Loucy (cell line): ENCODE measurements at regions not wholly inside any gene's neighbourhood (a gene's known extent, or its start where the extent isn't known, plus 50 kb on each side); places are given as distances from the start of the nearest gene placed in this dataset.

Source experiments
- H2AFZ ChIP-seq: fragments of 200-600 bp; sonication (generic); 2 replicates; pipeline ENCODE4 v1.6.0; 2016; ENCODE audit warnings: antibody characterized with exemption, mild to moderate bottlenecking, low read length, moderate library complexity
- H3F3A ChIP-seq: fragments of 200-600 bp; 2 replicates; pipeline ENCODE4 v1.6.0; 2016; ENCODE audit warnings: antibody characterized with exemption, low read depth, mild to moderate bottlenecking
- H3K27me3 ChIP-seq: fragments of 200-600 bp; sonication (generic); 2 replicates; pipeline ENCODE4 v1.6.1; 2014; ENCODE audit warnings: low read length, mild to moderate bottlenecking; ENCODE audit not compliant: insufficient read depth, poor library complexity, severe bottlenecking
- H3K36me3 ChIP-seq: fragments of 200-600 bp; sonication (generic); 2 replicates; pipeline ENCODE4 v1.6.1; 2016; ENCODE audit warnings: low read length; ENCODE audit not compliant: insufficient read depth
- H3K4me1 ChIP-seq: fragments of 200-600 bp; sonication (generic); 2 replicates; pipeline ENCODE4 v1.5.1; 2014; ENCODE audit warnings: low read length, mild to moderate bottlenecking; ENCODE audit not compliant: insufficient read depth, poor library complexity, severe bottlenecking
- H3K4me2 ChIP-seq: fragments of 200-600 bp; sonication (generic); 2 replicates; pipeline ENCODE4 v1.6.0; 2014; ENCODE audit warnings: antibody characterized with exemption, low read length, low read depth, mild to moderate bottlenecking; ENCODE audit not compliant: poor library complexity, severe bottlenecking
- H3K4me3 ChIP-seq: fragments of 200-600 bp; sonication (generic); 2 replicates; pipeline ENCODE4 v1.5.1; 2014; ENCODE audit warnings: low read length, mild to moderate bottlenecking, mixed read lengths; ENCODE audit not compliant: poor library complexity, severe bottlenecking
- H3K79me2 ChIP-seq: fragments of 200-600 bp; sonication (generic); 2 replicates; pipeline ENCODE4 v1.6.1; 2014; ENCODE audit warnings: low read length; ENCODE audit not compliant: insufficient read depth
- H3K9ac ChIP-seq: fragments of 200-600 bp; sonication (generic); 2 replicates; pipeline ENCODE4 v1.6.0; 2014; ENCODE audit warnings: mild to moderate bottlenecking, low read depth, low read length, moderate library complexity; ENCODE audit not compliant: poor library complexity, severe bottlenecking
- H3K9me2 ChIP-seq: fragments of 200-600 bp; sonication (generic); replicated peaks from 2 replicates; pipeline ENCODE4 v1.6.1; 2016; ENCODE audit warnings: low read depth, low read length, mixed read lengths
- H3K9me3 ChIP-seq: fragments of 200-600 bp; sonication (generic); 2 replicates; pipeline ENCODE4 v1.6.1; 2014; ENCODE audit warnings: mild to moderate bottlenecking, antibody characterized with exemption, low read length, low read depth; ENCODE audit not compliant: insufficient read depth
- H4K20me1 ChIP-seq: fragments of 200-600 bp; sonication (generic); 2 replicates; pipeline ENCODE4 v1.6.0; 2014; ENCODE audit warnings: antibody characterized with exemption, low read length, mild to moderate bottlenecking; ENCODE audit not compliant: insufficient read depth, poor library complexity, severe bottlenecking
- EZH2phosphoT487 ChIP-seq: fragments of 200-600 bp; IDR thresholded peaks from 2 replicates; pipeline ENCODE4 v1.6.1; 2018; ENCODE audit warnings: antibody characterized with exemption, mild to moderate bottlenecking, moderate library complexity, borderline replicate concordance
- TF ChIP-seq, protein P1 (sequence below): fragments of 200-600 bp; sonication (generic); conservative IDR thresholded peaks from 2 replicates; pipeline ENCODE4 v1.5.1; 2014; ENCODE audit warnings: mild to moderate bottlenecking, antibody characterized with exemption, low read length

DNA sequence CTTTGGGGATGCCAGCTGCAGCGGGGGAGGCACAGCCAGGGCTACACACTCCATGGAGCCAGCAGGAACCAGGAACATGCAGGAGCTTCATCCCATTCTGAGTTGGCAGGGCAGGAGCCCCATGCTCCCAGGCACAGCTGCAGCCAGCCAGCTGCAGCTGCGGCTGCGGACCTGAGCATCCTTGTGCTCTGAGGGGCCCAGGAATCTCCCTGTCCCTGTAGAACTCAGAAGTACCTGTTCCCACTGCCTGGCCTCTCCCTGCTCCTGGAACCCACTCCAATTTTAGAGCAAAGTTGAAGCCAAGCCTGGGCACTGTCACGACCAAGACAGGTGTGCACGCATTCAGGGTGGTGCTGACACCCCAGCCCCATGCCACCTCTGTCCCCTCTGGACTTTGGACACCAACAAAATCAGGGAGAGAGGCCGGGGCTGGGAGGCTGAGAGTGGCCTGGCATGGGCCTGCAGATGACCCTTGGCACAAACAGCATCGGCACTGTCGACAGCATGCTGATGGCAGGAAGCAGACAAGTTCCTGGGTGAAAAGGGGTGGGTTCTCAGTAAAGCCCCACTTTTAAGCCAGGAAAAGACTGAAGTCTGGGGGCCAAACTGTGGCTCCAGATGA lies 257.3 kb upstream of the LRFN5 start:
- TF ChIP-seq EZH2phosphoT487 = no peak
- TF ChIP-seq, protein P1, sequence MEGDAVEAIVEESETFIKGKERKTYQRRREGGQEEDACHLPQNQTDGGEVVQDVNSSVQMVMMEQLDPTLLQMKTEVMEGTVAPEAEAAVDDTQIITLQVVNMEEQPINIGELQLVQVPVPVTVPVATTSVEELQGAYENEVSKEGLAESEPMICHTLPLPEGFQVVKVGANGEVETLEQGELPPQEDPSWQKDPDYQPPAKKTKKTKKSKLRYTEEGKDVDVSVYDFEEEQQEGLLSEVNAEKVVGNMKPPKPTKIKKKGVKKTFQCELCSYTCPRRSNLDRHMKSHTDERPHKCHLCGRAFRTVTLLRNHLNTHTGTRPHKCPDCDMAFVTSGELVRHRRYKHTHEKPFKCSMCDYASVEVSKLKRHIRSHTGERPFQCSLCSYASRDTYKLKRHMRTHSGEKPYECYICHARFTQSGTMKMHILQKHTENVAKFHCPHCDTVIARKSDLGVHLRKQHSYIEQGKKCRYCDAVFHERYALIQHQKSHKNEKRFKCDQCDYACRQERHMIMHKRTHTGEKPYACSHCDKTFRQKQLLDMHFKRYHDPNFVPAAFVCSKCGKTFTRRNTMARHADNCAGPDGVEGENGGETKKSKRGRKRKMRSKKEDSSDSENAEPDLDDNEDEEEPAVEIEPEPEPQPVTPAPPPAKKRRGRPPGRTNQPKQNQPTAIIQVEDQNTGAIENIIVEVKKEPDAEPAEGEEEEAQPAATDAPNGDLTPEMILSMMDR = no peak
- no peaks in the 10 kb centered on the region for H3K9me2 ChIP-seq
- H2AFZ ChIP-seq = no peak overlapping the region
- no peaks in the 10 kb centered on the region; the same call in 1 of the 2 replicates for H3K9me3 ChIP-seq
- H3K27me3 ChIP-seq = no peaks in the 10 kb centered on the region
- no peaks in the 10 kb centered on the region for H3K79me2 ChIP-seq
- H3K9ac ChIP-seq = no peak overlapping the region
- no peaks in the 10 kb centered on the region for H3F3A ChIP-seq
- H4K20me1 ChIP-seq = no peaks in the 10 kb centered on the region
- H3K36me3 ChIP-seq = no peaks in the 10 kb centered on the region
- H3K4me1 ChIP-seq = no peaks in the 10 kb centered on the region
- no peak overlapping the region for H3K4me2 ChIP-seq
- H3K4me3 ChIP-seq = no peak overlapping the region

DNA sequence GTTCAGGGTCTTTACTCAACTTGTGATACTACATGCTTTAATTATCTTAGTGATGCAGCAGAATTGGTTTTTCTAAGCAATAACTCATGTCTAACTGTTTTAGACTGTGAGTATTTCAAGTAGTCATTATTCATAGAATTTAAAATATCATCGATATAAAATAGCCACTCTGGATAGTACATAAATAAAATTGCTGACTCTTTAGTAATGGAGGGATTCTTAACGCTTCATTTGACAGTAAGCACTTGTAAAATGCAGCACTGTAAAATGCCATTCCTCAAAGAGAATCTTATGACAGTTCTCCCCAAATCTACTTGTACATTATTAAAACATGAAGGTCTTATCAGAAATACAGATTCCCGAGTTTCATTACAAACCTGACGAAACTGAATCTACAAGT lies 262.8 kb upstream of the LRFN5 start:
- no peaks in the 10 kb centered on the region for H3K79me2 ChIP-seq
- no peaks in the 10 kb centered on the region for H3K4me1 ChIP-seq
- no peak overlapping the region for H3K9ac ChIP-seq
- no peak overlapping the region for H2AFZ ChIP-seq
- H3K36me3 ChIP-seq = no peaks in the 10 kb centered on the region
- H3K9me3 ChIP-seq = no peaks in the 10 kb centered on the region
- no peak overlapping the region for H3K4me2 ChIP-seq
- no peak overlapping the region for H3K4me3 ChIP-seq
- no peaks in the 10 kb centered on the region for H4K20me1 ChIP-seq
- TF ChIP-seq, protein P1 = no peak
- TF ChIP-seq EZH2phosphoT487 = no peak
- no peaks in the 10 kb centered on the region for H3K27me3 ChIP-seq
- H3K9me2 ChIP-seq = no peaks in the 10 kb centered on the region
- H3F3A ChIP-seq = no peaks in the 10 kb centered on the region

DNA sequence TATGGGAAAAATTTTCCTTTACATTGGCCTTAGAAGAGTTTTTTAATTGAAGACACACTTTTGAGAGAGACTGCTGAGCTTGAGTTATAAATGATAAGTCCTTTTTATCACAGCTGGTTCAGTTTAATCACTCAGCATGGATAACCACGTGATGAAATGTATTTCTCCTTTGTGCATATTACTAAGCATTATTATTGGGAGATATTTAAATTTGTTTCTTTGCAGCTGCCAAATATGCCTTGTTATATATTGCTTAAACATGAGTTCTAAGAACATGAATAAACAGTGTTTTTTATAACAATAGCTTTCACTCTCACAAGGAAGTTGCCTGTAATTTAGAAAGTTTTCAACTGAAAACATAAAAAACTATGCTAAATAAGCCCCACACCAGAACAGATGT lies 293.5 kb upstream of the LRFN5 start:
- H3K27me3 ChIP-seq = no peaks in the 10 kb centered on the region
- no peak overlapping the region for H3K9ac ChIP-seq
- H3K79me2 ChIP-seq = no peaks in the 10 kb centered on the region
- H3F3A ChIP-seq = no peaks in the 10 kb centered on the region
- H3K4me3 ChIP-seq = no peak overlapping the region
- H3K9me2 ChIP-seq = no peaks in the 10 kb centered on the region
- no peaks in the 10 kb centered on the region for H3K36me3 ChIP-seq
- no peaks in the 10 kb centered on the region for H3K9me3 ChIP-seq
- H3K4me1 ChIP-seq = no peaks in the 10 kb centered on the region
- H4K20me1 ChIP-seq = no peaks in the 10 kb centered on the region
- H2AFZ ChIP-seq = no peak overlapping the region
- H3K4me2 ChIP-seq = no peak overlapping the region
- TF ChIP-seq, protein P1 = no peak
- no peak for TF ChIP-seq EZH2phosphoT487
